NCI-H524 (cell line): ENCODE measurements at regions not wholly inside any gene's neighbourhood (a gene's known extent, or its start where the extent isn't known, plus 50 kb on each side); places are given as distances from the start of the nearest gene placed in this dataset.
A peak's percentile ranks its signal among the peaks of the same experiment; 100 is the strongest.

Experiments
- DNase-seq, 2 experiments: peaks; one replicate each; lab custom pipeline; 2025; lab: John Stamatoyannopoulos, UW

- DNase-seq: peak in 1 of 2 experiments; percentile 31
These were observed 351.9 kb downstream of the ENC1 start for GRCh38 chr5:74288448-74289108.

GRCh38 chr5:74288038-74288437, 352.5 kb downstream of the ENC1 start:
- no peak for DNase-seq

DNA sequence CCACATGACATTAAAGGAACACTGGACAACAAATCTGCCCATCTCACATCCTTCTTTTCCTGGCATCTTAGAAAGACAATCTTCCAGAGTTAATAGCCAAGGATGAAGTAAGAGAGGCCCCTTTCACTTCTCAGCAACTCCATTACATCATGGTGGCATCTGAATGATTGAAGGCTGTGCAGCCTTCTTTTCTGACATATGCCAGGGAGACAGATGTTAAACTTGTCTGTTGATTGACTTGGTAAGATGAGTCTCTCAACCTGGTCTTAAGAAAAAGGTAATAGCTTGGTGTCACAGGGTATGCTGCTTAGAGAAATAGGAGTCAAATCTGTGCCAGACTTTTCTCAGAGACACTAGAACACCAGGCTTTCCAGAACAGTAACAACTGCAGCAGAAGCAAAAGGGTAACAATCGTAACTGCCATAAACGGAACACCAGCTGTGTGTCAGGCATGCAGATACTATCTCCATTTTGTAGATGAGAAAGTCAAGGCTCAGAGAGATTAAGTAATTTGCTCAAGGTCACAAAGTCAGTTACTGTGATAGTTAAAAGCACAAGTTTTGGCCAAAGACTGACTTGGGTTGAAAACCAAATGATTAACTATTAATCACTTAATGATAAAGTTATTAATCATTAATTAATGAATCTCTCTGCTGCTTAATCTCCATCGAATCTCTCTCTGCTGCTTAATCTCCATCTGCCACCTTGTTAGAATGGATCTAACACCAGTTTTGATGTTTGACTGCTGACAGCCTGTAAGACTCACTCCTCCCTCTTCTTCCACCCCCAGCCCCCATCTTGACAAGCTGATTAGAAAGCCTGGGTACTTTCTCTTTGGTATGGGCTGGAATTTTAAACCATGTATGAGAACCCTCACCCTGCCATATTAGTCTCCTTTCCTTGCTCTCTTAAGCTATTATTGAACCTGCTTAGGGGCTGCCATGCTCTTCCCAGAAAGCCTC, 353.5 kb downstream of the ENC1 start:
- DNase-seq: peak; percentile 88 to 94

DNA sequence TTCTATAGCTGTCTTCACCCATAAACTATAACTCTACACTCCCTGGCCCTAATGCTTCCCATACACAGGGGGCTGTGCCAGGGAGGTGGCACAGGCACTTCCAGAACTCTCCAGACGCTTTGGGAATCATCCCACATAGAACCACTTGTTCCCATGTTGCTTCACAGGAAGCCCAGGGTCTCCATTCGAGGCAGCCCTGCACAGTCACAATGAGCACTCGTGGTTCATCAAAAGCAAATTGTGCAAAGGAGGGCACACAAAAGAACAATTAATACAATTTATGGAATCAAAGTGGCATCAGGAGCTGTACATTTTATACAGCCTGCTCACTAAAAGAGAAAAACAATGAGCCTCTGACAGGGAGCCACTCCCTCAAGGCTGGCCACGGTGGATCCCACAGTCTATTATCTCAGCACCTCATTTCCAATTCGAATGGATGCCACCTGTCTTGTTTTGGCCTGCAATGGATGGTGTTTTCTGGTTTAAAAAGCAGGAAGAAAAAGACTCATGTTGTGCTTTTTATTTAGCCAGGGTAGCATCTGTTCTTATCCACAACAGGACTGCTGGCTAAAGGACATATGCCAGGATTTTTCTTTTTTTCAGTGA, 354.8 kb downstream of the ENC1 start:
- DNase-seq: peak in 1 of 2 experiments; percentile 41

DNA sequence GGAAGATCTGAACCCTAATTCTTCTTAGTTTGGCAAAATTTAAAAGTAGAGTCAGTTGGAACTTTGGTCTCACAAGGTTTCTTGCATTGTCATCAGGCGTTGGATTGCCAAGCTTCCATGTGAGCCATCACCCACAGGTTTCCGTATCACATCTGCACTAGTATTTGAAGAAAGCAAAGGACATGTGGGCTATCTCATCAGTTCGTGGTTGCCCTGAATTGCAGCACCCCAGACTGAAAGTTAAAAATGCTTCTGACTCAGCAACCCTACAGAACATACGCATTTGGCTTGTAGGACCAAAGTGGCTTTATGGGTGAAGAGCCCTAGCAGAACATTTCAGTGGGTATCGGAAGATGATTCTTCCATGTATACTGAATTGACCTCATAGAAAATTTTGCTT, 358.0 kb downstream of the ENC1 start:
- no peak for DNase-seq

DNA sequence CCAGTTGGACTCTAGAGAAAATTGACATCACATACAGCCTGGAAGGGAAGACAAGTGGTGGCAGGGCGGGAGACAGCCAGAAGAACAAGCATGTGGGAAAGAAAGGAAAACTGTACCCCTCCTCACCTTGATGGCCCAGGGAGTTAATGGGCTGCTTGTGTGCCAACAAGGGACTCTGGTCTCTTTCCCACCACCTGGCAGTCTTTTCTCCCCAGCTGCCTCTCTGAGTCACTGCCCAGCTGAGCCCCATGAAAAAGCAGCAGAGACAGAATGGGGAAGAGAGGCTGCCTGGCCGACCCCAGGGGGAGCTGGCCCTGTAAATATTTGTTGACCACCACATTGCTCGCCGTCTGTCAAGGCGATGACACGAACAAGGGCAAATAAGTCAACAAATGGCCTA, 359.4 kb downstream of the ENC1 start:
- DNase-seq: peak; percentile 75 to 84

DNA sequence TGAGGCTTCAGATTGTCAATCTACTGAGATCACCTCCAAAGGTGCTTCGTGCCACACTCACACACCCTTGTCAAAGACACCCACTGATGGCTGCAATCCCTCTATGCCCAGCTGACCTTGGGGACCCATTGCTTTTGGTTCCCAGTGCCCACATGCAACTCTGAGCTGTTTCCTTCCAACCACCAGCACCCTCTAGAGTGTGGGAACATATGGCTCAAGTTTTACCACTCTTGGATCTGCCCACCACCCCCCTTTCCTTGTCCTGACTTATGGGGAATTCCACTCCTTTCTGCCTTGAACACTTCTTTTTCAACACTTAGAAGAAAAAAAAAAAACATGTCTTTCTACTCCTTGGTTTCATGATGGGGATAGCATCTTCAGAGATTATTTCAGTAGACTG, 360.2 kb downstream of the ENC1 start:
- DNase-seq: peak in 1 of 2 experiments; percentile 54

- DNase-seq: no peak
These were observed 361.3 kb downstream of the ENC1 start for GRCh38 chr5:74279244-74279643.

GRCh38 chr5:74277418-74277817, 363.1 kb downstream of the ENC1 start:
- DNase-seq: no peak

DNA sequence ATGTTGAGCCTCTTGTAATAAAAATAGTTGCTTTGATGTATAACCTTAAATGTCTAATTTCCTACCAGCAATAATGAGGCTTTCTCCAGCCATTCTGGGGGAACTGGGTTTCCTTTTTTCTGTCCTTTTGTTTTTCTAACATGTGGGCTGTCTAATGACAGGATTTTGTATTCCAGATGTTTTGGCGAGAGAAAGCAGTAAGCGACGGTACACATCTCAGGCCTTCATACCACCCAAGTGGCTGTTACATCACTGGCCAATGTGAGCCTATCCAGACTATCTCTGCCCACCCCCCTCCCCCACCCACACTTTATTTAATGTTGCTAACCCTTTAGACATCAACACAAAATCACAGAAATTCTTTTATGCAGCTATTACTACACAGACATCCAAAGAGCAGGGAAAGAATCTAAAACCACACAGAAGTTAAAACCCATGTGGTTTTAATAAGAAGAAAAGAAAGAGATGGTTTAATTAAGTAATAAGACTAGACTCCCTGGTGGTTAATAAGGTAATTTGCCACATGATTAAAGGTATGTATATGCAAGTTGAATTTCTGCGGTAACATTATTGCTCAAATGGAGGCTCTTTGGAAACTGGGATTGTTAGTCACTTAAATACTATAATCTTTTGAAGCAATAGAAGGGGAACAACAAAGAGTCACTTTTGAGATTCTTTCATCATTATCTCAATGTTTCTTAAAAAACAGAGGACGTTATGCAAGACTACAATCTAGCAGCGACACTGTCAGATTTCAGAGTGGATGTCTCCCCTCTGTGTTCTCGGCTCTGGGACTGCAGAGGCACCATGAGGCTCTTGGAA, 365.1 kb downstream of the ENC1 start:
- DNase-seq: no peak

GRCh38 chr5:74274326-74274725, 366.2 kb downstream of the ENC1 start:
- no peak for DNase-seq

- no peak for DNase-seq
These were observed 367.6 kb downstream of the ENC1 start for GRCh38 chr5:74272831-74273451.

GRCh38 chr5:74272024-74272775, 368.3 kb downstream of the ENC1 start:
- no peak for DNase-seq

DNA sequence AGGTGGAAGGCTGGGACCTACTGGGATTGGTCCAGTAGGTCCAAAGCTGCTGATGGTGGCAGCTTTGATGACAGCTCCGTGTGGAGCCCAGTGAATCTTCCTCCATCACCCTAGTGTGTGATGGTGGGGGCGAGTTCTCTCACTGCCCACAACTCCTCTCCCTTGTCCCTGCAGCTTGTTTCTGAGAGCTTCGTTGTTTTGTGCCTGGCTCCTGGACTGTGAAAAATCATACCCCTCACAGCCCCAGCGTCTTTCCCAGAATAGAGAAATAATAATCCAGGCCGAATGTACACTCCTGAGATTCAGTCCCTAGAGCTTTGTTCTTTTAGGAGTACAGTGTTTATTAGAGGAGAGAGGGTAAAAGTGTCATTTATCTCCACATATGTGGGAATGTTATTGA, 372.2 kb downstream of the ENC1 start:
- DNase-seq: no peak

- DNase-seq: no peak
These were observed 373.7 kb downstream of the ENC1 start for GRCh38 chr5:74266836-74267235.

DNA sequence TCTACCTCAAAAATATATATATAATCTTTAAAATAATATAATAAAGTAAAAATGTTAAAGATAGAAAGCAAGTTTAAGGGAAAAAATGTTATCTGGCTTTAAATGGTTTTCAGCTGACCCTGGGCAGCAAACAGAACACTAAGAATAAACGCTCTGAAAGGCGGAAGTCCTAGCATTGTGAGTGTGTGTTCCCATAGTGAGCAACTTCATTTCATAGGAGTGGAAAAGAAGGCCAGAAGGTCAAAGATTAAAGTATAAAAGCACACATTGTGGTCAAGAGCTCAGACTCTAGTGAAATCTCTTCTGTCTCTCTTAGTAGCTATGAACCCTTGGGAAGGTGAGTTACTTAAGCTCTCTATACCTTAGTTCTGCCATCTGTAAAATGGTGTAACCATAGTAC, 374.4 kb downstream of the ENC1 start:
- DNase-seq: no peak

GRCh38 chr5:74262544-74263207, 377.9 kb downstream of the ENC1 start:
- DNase-seq: peak in 1 of 2 experiments; percentile 24

DNA sequence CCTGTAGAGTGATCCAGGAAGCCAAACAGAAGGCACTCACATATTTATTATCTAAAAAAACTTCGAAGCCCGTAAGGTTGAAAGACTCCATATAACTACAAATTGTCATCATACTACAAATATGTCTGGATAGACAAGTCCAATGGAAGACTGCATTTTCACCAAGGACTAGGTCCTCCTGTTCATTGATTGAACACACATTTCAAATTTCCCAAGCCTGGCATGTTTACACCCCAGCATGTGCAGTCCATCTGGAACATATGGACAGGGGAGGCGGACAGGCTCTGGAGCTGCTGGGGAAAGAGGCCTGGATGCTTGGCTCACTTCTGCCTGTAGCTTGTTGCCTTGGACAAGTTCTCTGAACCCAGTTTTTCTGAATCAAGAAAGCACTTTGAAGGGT, 378.7 kb downstream of the ENC1 start:
- DNase-seq: peak; percentile 19 to 77

- DNase-seq: no peak
These were observed 379.1 kb downstream of the ENC1 start for GRCh38 chr5:74261421-74261820.

DNA sequence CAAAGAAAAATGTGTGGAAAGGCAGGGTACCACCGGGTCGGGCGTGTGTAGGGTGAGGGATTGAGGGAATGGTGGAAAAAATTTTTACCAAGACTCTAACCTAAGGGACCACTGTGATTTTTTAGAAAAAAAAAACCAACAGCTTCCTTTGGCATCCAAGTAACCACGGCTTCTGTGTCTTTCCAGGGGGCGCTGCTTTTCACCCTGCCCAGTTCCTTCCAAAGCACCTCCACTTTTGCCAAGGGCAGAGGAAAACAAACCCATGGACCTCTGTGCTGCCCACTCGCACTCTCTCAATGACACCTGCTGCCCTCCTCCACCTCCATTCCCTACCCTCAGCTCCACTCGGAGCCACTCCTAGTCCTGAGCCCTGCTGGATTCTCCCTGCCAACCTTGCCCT, 381.0 kb downstream of the ENC1 start:
- DNase-seq: no peak
